Astrocyte (in vitro differentiated cells and primary cell): ENCODE measurements at regions not wholly inside any gene's neighbourhood (a gene's known extent, or its start where the extent isn't known, plus 50 kb on each side); places are given as distances from the start of the nearest gene placed in this dataset.
A peak's percentile ranks its signal among the peaks of the same experiment; 100 is the strongest.
"Not testable (repeated sequence)": the region's sequence is repeated elsewhere in the genome, so short reads cannot be mapped to it uniquely, and the experiment has no call there.

Source experiments
- DNase-seq: peaks from one replicate; pipeline ENCODE4 v3.0.0-alpha.2; 2010; ENCODE audit warnings: low read depth
- FAIRE-seq: peaks from 2 replicates; lab custom pipeline; 2011; peaks lifted over from hg19 to GRCh38; lab: Jason Lieb, UNC
- H2AFZ ChIP-seq: 2 replicates; pipeline ENCODE4 v1.6.0; 2012; ENCODE audit warnings: low read depth, low read length, inconsistent platforms
- H3K27ac ChIP-seq: 2 replicates; pipeline ENCODE4 v1.5.1; 2011; ENCODE audit warnings: low read depth, low read length, inconsistent platforms
- H3K27me3 ChIP-seq: 2 replicates; pipeline ENCODE4 v1.6.0; 2011; ENCODE audit warnings: low read length, inconsistent platforms; ENCODE audit not compliant: insufficient read depth
- H3K36me3 ChIP-seq: 2 replicates; pipeline ENCODE4 v1.5.1; 2011; ENCODE audit warnings: low read length, inconsistent platforms; ENCODE audit not compliant: insufficient read depth
- H3K4me1 ChIP-seq: 2 replicates; pipeline ENCODE4 v1.5.1; 2011; ENCODE audit warnings: low read length, inconsistent platforms; ENCODE audit not compliant: insufficient read depth
- H3K4me2 ChIP-seq: 2 replicates; pipeline ENCODE4 v1.6.0; 2012; ENCODE audit warnings: low read length, inconsistent platforms
- H3K4me3 ChIP-seq: 2 replicates; pipeline ENCODE4 v1.5.1; 2011; ENCODE audit warnings: low read depth, mild to moderate bottlenecking, low read length, inconsistent platforms; ENCODE audit not compliant: insufficient read depth
- H3K79me2 ChIP-seq: 2 replicates; pipeline ENCODE4 v1.6.0; 2012; ENCODE audit warnings: mild to moderate bottlenecking, low read length, inconsistent platforms; ENCODE audit not compliant: insufficient read depth
- H3K9ac ChIP-seq: 2 replicates; pipeline ENCODE4 v1.6.0; 2012; ENCODE audit warnings: mild to moderate bottlenecking, low read length, inconsistent platforms
- H3K9me3 ChIP-seq: 2 replicates; pipeline ENCODE4 v1.5.1; 2012; ENCODE audit warnings: low read depth, mild to moderate bottlenecking, low read length, inconsistent platforms; ENCODE audit not compliant: insufficient read depth
- H4K20me1 ChIP-seq: 2 replicates; pipeline ENCODE4 v1.6.0; 2012; ENCODE audit warnings: low read length, inconsistent platforms; ENCODE audit not compliant: insufficient read depth
- H3K27ac Mint-ChIP-seq: one replicate; pipeline ENCODE4 v1.8.0; 2021; ENCODE audit warnings: mild to moderate bottlenecking, mixed read lengths; ENCODE audit not compliant: unreplicated experiment
- H3K27me3 Mint-ChIP-seq: one replicate; pipeline ENCODE4 v1.8.0; 2021; ENCODE audit warnings: low read depth, mixed read lengths; ENCODE audit not compliant: unreplicated experiment
- H3K36me3 Mint-ChIP-seq: one replicate; pipeline ENCODE4 v1.8.0; 2021; ENCODE audit warnings: low read depth, mixed read lengths; ENCODE audit not compliant: unreplicated experiment
- H3K4me1 Mint-ChIP-seq: one replicate; pipeline ENCODE4 v1.8.0; 2021; ENCODE audit warnings: low read depth, mixed read lengths; ENCODE audit not compliant: unreplicated experiment
- H3K4me3 Mint-ChIP-seq: one replicate; pipeline ENCODE4 v1.8.0; 2021; ENCODE audit warnings: mild to moderate bottlenecking, moderate library complexity, mixed read lengths; ENCODE audit not compliant: unreplicated experiment
- H3K9me3 Mint-ChIP-seq: one replicate; pipeline ENCODE4 v1.8.0; 2021; ENCODE audit warnings: mild to moderate bottlenecking, mixed read lengths; ENCODE audit not compliant: unreplicated experiment
- CTCF ChIP-seq: IDR thresholded peaks from 2 replicates; pipeline ENCODE4 v1.5.1; 2011; ENCODE audit warnings: low read depth, mild to moderate bottlenecking, inconsistent platforms, low read length, moderate library complexity; ENCODE audit not compliant: insufficient read depth
- EZH2 ChIP-seq: IDR thresholded peaks from 2 replicates; pipeline ENCODE4 v1.6.1; 2012; ENCODE audit warnings: mild to moderate bottlenecking, low read length, inconsistent platforms; ENCODE audit not compliant: insufficient read depth

- no peaks in the 10 kb centered on the region for H3K9me3 ChIP-seq
- no peak overlapping the region for H3K4me2 ChIP-seq
- TF ChIP-seq EZH2 (no peak), CTCF (no peak)
- no peak overlapping the region for H3K9ac ChIP-seq
- no peak overlapping the region for H3K27ac ChIP-seq
- H3K36me3 Mint-ChIP-seq, result no peaks in the 10 kb centered on the region
- no peaks in the 10 kb centered on the region for H3K36me3 ChIP-seq
- no peak overlapping the region for H3K4me3 ChIP-seq
- FAIRE-seq, result no peak
- DNase-seq, result no peak
- H3K9me3 Mint-ChIP-seq, result no peaks in the 10 kb centered on the region
- peaks cover 30% of the 10 kb centered on the region for H3K27me3 Mint-ChIP-seq
- H3K4me1 Mint-ChIP-seq, result peaks cover 2% of the 10 kb centered on the region
- no peak overlapping the region for H3K4me3 Mint-ChIP-seq
- H3K27me3 ChIP-seq, result no peaks in the 10 kb centered on the region
- no peak overlapping the region for H2AFZ ChIP-seq
- H4K20me1 ChIP-seq, result no peaks in the 10 kb centered on the region
- H3K79me2 ChIP-seq, result no peaks in the 10 kb centered on the region
- peaks cover 10% of the 10 kb centered on the region for H3K4me1 ChIP-seq
- no peak overlapping the region for H3K27ac Mint-ChIP-seq
Observed at GRCh38 chr16:29116980-29117379, 132.1 kb downstream of the LAT start.

GRCh38 chr16:29116207-29116606, 131.4 kb downstream of the LAT start:
- H3K36me3 ChIP-seq, H3K27ac Mint-ChIP-seq, H3K4me3 ChIP-seq, FAIRE-seq, DNase-seq, H3K27me3 ChIP-seq, H2AFZ ChIP-seq, H3K9me3 Mint-ChIP-seq, H3K27ac ChIP-seq, H3K4me2 ChIP-seq, H4K20me1 ChIP-seq, H3K79me2 ChIP-seq, H3K9ac ChIP-seq, H3K36me3 Mint-ChIP-seq, H3K9me3 ChIP-seq, H3K4me1 Mint-ChIP-seq, H3K4me3 Mint-ChIP-seq: not testable (repeated sequence)
- H3K4me1 ChIP-seq, result peaks cover 10% of the 10 kb centered on the region
- H3K27me3 Mint-ChIP-seq, result peaks cover 29% of the 10 kb centered on the region

GRCh38 chr16:29115802-29116141, 130.9 kb downstream of the LAT start:
- H3K4me1 Mint-ChIP-seq, H3K4me3 Mint-ChIP-seq, H3K9me3 Mint-ChIP-seq, H3K36me3 Mint-ChIP-seq, H3K4me2 ChIP-seq, H3K27ac Mint-ChIP-seq, H3K36me3 ChIP-seq, H3K79me2 ChIP-seq, H4K20me1 ChIP-seq, H3K27ac ChIP-seq, H3K4me3 ChIP-seq, H3K9me3 ChIP-seq, H3K27me3 ChIP-seq, FAIRE-seq, H2AFZ ChIP-seq, H3K9ac ChIP-seq: not testable (repeated sequence)
- H3K4me1 ChIP-seq, result peaks cover 10% of the 10 kb centered on the region
- peaks cover 32% of the 10 kb centered on the region for H3K27me3 Mint-ChIP-seq
- DNase-seq, result peak; percentile 10
